IPS-18a (cell line): ENCODE measurements at regions not wholly inside any gene's neighbourhood (a gene's known extent, or its start where the extent isn't known, plus 50 kb on each side); places are given as distances from the start of the nearest gene placed in this dataset.

Experiments used
- H3K27ac ChIP-seq: one replicate; pipeline ENCODE4 v1.5.1; 2013; ENCODE audit warnings: low read length
- H3K27me3 ChIP-seq: one replicate; pipeline ENCODE4 v1.6.1; 2013; ENCODE audit warnings: mild to moderate bottlenecking, low read length; ENCODE audit not compliant: control insufficient read depth, insufficient read depth
- H3K36me3 ChIP-seq: one replicate; pipeline ENCODE4 v1.6.1; 2013; ENCODE audit warnings: low read depth, low read length; ENCODE audit not compliant: control insufficient read depth
- H3K4me1 ChIP-seq: one replicate; pipeline ENCODE4 v1.6.1; 2013; ENCODE audit warnings: low read depth, low read length; ENCODE audit not compliant: control insufficient read depth
- H3K4me3 ChIP-seq: one replicate; pipeline ENCODE4 v1.5.1; 2013; ENCODE audit warnings: low read length
- H3K9ac ChIP-seq: one replicate; pipeline ENCODE4 v1.6.1; 2013; ENCODE audit warnings: mild to moderate bottlenecking, low read length, moderate library complexity
- H3K9me3 ChIP-seq: one replicate; pipeline ENCODE4 v1.6.1; 2013; ENCODE audit warnings: low read depth, low read length; ENCODE audit not compliant: control insufficient read depth

- Histone ChIP-seq H3K9ac (no peak overlapping the region), H3K4me3 (no peak overlapping the region), H3K27ac (no peak overlapping the region), H3K9me3 (no peaks in the 10 kb centered on the region), H3K4me1 (no peaks in the 10 kb centered on the region), H3K27me3 (no peaks in the 10 kb centered on the region), H3K36me3 (no peaks in the 10 kb centered on the region)
These were observed 276.7 kb upstream of the LMCD1 start for GRCh38 chr3:8224941-8225340.

- Histone ChIP-seq H3K9ac (no peak overlapping the region), H3K9me3 (no peaks in the 10 kb centered on the region), H3K27ac (no peak overlapping the region), H3K27me3 (no peaks in the 10 kb centered on the region), H3K4me3 (no peak overlapping the region), H3K4me1 (peaks cover 8% of the 10 kb centered on the region), H3K36me3 (no peaks in the 10 kb centered on the region)
These were observed 267.7 kb upstream of the LMCD1 start for GRCh38 chr3:8233938-8234337.

- no peaks in the 10 kb centered on the region for H3K27me3 ChIP-seq
- no peak overlapping the region for H3K4me3 ChIP-seq
- peaks cover 8% of the 10 kb centered on the region for H3K4me1 ChIP-seq
- H3K9ac ChIP-seq, result no peak overlapping the region
- no peak overlapping the region for H3K27ac ChIP-seq
- H3K36me3 ChIP-seq, result no peaks in the 10 kb centered on the region
- H3K9me3 ChIP-seq, result no peaks in the 10 kb centered on the region
These were observed 265.4 kb upstream of the LMCD1 start for GRCh38 chr3:8236264-8236663.

- Histone ChIP-seq H3K9me3 (no peaks in the 10 kb centered on the region), H3K27ac (no peak overlapping the region), H3K9ac (no peak overlapping the region), H3K4me1 (peaks cover 8% of the 10 kb centered on the region), H3K36me3 (no peaks in the 10 kb centered on the region), H3K27me3 (no peaks in the 10 kb centered on the region), H3K4me3 (no peak overlapping the region)
These were observed 263.7 kb upstream of the LMCD1 start for GRCh38 chr3:8237893-8238292.

GRCh38 chr3:8238432-8238831 lies 263.2 kb upstream of the LMCD1 start:
- H3K4me3 ChIP-seq, result no peak overlapping the region
- no peaks in the 10 kb centered on the region for H3K36me3 ChIP-seq
- no peaks in the 10 kb centered on the region for H3K27me3 ChIP-seq
- H3K4me1 ChIP-seq, result peaks cover 8% of the 10 kb centered on the region
- no peak overlapping the region for H3K9ac ChIP-seq
- H3K9me3 ChIP-seq, result no peaks in the 10 kb centered on the region
- H3K27ac ChIP-seq, result no peak overlapping the region

- Histone ChIP-seq H3K9me3 (no peaks in the 10 kb centered on the region), H3K4me1 (peaks cover 8% of the 10 kb centered on the region), H3K36me3 (no peaks in the 10 kb centered on the region), H3K4me3 (no peak overlapping the region), H3K27me3 (no peaks in the 10 kb centered on the region), H3K9ac (no peak overlapping the region), H3K27ac (no peak overlapping the region)
These were observed 262.5 kb upstream of the LMCD1 start for GRCh38 chr3:8239095-8239494.

- H3K9ac ChIP-seq, result no peak overlapping the region
- H3K4me3 ChIP-seq, result no peak overlapping the region
- no peaks in the 10 kb centered on the region for H3K9me3 ChIP-seq
- no peaks in the 10 kb centered on the region for H3K36me3 ChIP-seq
- peaks cover 1% of the 10 kb centered on the region for H3K4me1 ChIP-seq
- no peak overlapping the region for H3K27ac ChIP-seq
- no peaks in the 10 kb centered on the region for H3K27me3 ChIP-seq
These were observed 261.6 kb upstream of the LMCD1 start for GRCh38 chr3:8239718-8240695.

- Histone ChIP-seq H3K9me3 (no peaks in the 10 kb centered on the region), H3K27ac (no peak overlapping the region), H3K9ac (no peak overlapping the region)
These were observed 255.6 kb upstream of the LMCD1 start for GRCh38 chr3:8246070-8246469.

GRCh38 chr3:8253201-8253600 lies 248.4 kb upstream of the LMCD1 start:
- no peaks in the 10 kb centered on the region for H3K36me3 ChIP-seq
- H3K27me3 ChIP-seq, result no peaks in the 10 kb centered on the region
- H3K9me3 ChIP-seq, result no peaks in the 10 kb centered on the region
- H3K4me3 ChIP-seq, result no peak overlapping the region
- H3K4me1 ChIP-seq, result no peaks in the 10 kb centered on the region
- no peak overlapping the region for H3K27ac ChIP-seq
- H3K9ac ChIP-seq, result no peak overlapping the region

More at GRCh38 chr3:8246070-8246469, 255.6 kb upstream of the LMCD1 start:
- H3K27me3 ChIP-seq, result no peaks in the 10 kb centered on the region
- H3K36me3 ChIP-seq, result no peaks in the 10 kb centered on the region
- no peaks in the 10 kb centered on the region for H3K4me1 ChIP-seq
- H3K4me3 ChIP-seq, result no peak overlapping the region

GRCh38 chr3:8254489-8254888 lies 247.1 kb upstream of the LMCD1 start:
- no peaks in the 10 kb centered on the region for H3K4me1 ChIP-seq
- no peaks in the 10 kb centered on the region for H3K36me3 ChIP-seq
- no peaks in the 10 kb centered on the region for H3K9me3 ChIP-seq
- H3K27ac ChIP-seq, result no peak overlapping the region
- no peak overlapping the region for H3K4me3 ChIP-seq
- no peaks in the 10 kb centered on the region for H3K27me3 ChIP-seq
- H3K9ac ChIP-seq, result no peak overlapping the region

- H3K4me3 ChIP-seq, result no peak overlapping the region
- no peak overlapping the region for H3K9ac ChIP-seq
- peaks cover 4% of the 10 kb centered on the region for H3K9me3 ChIP-seq
- H3K27me3 ChIP-seq, result no peaks in the 10 kb centered on the region
- H3K27ac ChIP-seq, result no peak overlapping the region
- H3K4me1 ChIP-seq, result no peaks in the 10 kb centered on the region
- H3K36me3 ChIP-seq, result no peaks in the 10 kb centered on the region
These were observed 245.9 kb upstream of the LMCD1 start for GRCh38 chr3:8255725-8256124.
